Upper lobe of left lung (tissue), 6 donors: ENCODE measurements at regions not wholly inside any gene's neighbourhood (a gene's known extent, or its start where the extent isn't known, plus 50 kb on each side); places are given as distances from the start of the nearest gene placed in this dataset.

Experiments
- ATAC-seq, 2 donors: fragments of 200-7000 bp; cut with Tn5 transposase; one replicate each; pipeline ENCODE4 v1.9.1; 2022; ENCODE audit warnings: mild to moderate bottlenecking in 2 of 2, moderate library complexity in 2 of 2; ENCODE audit not compliant: low FRiP score in 2 of 2
- DNase-seq, 2 donors: peaks; one replicate each; pipeline ENCODE4 v3.0.0-alpha.2; 2019 to 2020
- H3K27ac ChIP-seq, 4 donors: fragments of 200-600 bp; sonication (generic); one replicate each; pipeline ENCODE4 v1.5.1; 2016 to 2019
- H3K27me3 ChIP-seq, 4 donors: fragments of 200-600 bp; sonication (generic); one replicate each; pipeline ENCODE4 v1.5.1; 2017 to 2019
- H3K36me3 ChIP-seq, 4 donors: fragments of 200-600 bp; sonication (generic); one replicate each; pipeline ENCODE4 v1.5.1; 2016 to 2019
- H3K4me1 ChIP-seq, 4 donors: fragments of 200-600 bp; sonication (generic); one replicate each; pipeline ENCODE4 v1.5.1; 2018 to 2019
- H3K4me3 ChIP-seq, 4 donors: fragments of 200-600 bp; sonication (generic); one replicate each; pipeline ENCODE4 v1.5.1; 2017 to 2019; ENCODE audit warnings: mild to moderate bottlenecking in 2 of 4, moderate library complexity in 1 of 4
- H3K9me3 ChIP-seq, 4 donors: fragments of 200-600 bp; sonication (generic); one replicate each; pipeline ENCODE4 v1.5.1; 2018 to 2019
- CTCF ChIP-seq, 6 experiments: fragments of 450-650 bp in 4 of 6; fragments of 200-600 bp in 2 of 6; sonication (generic) in 2 of 6; IDR thresholded peaks; one replicate each; pipeline ENCODE4 v1.5.1; 2016 to 2019; ENCODE audit warnings: antibody characterized with exemption in 6 of 6
- EP300 ChIP-seq, 4 donors: sonication (generic); formaldehyde crosslinking; IDR thresholded peaks; one replicate each; pipeline ENCODE4 v1.5.1; 2017; ENCODE audit warnings: antibody characterized with exemption in 4 of 4, control low read depth in 2 of 4
- POLR2A ChIP-seq, 4 donors: fragments of 450-650 bp; IDR thresholded peaks; one replicate each; pipeline ENCODE4 v1.5.1; 2016 to 2017; ENCODE audit warnings: antibody characterized with exemption in 4 of 4, mild to moderate bottlenecking in 2 of 4
- POLR2AphosphoS5 ChIP-seq, 2 donors: sonication (generic); formaldehyde crosslinking; IDR thresholded peaks; one replicate each; pipeline ENCODE4 v1.5.1; 2017; ENCODE audit warnings: antibody characterized with exemption in 2 of 2
- WGBS, 2 donors: methylation state at CpG; one replicate each; pipeline ENCODE4 v1.1.5; 2017 to 2018; 5-methylcytosine and 5-hydroxymethylcytosine counted together
- donor health status: DM: no; HTN: no; CAD: no; lungs with moderate emphysema.
- donor health status: DM: no; HTN: yes; CAD: no; lungs with severe emphysema.

DNA sequence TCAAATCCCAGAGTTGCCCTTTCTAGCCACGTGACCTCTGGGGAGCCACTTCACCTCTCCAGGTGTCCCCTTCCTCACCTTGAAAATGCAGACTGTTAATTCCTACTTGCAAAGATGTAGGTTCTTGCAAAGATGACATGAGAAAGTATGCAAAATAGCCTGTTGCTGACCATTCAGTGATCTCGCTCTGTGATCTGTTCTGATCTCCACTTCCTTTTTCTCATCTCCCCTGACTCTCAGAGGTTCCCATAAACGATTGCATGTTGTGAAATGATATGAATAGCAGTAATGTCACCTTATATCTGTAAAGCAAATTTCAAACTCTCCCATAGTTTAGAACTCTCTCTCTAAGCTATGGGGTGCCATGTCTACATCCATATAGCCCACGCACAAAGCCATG is 182.3 kb downstream of the TMEM132E start:
- no peaks in the 10 kb centered on the region for H3K36me3 ChIP-seq
- ATAC-seq, result no peak
- no peaks in the 10 kb centered on the region for H3K9me3 ChIP-seq
- TF ChIP-seq POLR2A (IDR thresholded peaks at IDR 0.05) (no peak), POLR2AphosphoS5 (IDR thresholded peaks at IDR 0.05) (no peak), EP300 (IDR thresholded peaks at IDR 0.05) (no peak)
- no peak overlapping the region for H3K4me3 ChIP-seq
- no peaks in the 10 kb centered on the region for H3K27me3 ChIP-seq
- DNase-seq, result no peak
- no peak overlapping the region for H3K27ac ChIP-seq
- 58 to 62% methylated on average over 4 of the region's 4 CpGs for WGBS, 2 donors
- H3K4me1 ChIP-seq, result no peaks in the 10 kb centered on the region

- WGBS, 2 donors, result 4 to 10% methylated on average over 3 of the region's 3 CpGs
- DNase-seq, result no peak
- H3K9me3 ChIP-seq, result no peaks in the 10 kb centered on the region
- H3K27ac ChIP-seq, result no peak overlapping the region
- no peaks in the 10 kb centered on the region for H3K4me1 ChIP-seq
- no peaks in the 10 kb centered on the region for H3K36me3 ChIP-seq
- no peak overlapping the region for H3K4me3 ChIP-seq
- no peak for ATAC-seq
- no peaks in the 10 kb centered on the region for H3K27me3 ChIP-seq
- TF ChIP-seq POLR2AphosphoS5 (IDR thresholded peaks at IDR 0.05) (no peak), POLR2A (IDR thresholded peaks at IDR 0.05) (no peak), EP300 (IDR thresholded peaks at IDR 0.05) (no peak), CTCF (IDR thresholded peaks at IDR 0.05) (no peak)
Observed at GRCh38 chr17:34760931-34761495, 181.6 kb downstream of the TMEM132E start.

DNA sequence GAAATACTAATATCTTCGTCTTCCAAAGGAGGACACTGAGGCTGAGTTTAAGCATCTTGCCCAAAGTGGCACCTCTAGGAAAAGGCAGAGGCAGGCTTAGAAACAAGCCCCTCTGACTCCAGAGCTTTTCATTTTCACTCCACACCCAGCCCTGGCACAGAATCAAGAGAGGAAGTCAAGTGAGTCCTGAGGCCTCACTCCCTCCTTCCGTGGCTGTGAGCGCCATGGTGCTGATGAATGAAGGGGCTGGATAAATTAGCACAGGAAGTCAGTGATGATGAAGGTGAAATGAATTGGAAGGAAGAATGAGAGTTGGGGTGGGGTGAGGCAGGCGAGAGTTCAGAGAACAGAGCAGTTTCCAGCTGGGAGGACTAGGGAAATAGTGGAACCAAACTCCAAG is 179.3 kb downstream of the TMEM132E start:
- no peak for ATAC-seq
- Histone ChIP-seq H3K4me1 (no peaks in the 10 kb centered on the region), H3K4me3 (no peak overlapping the region), H3K27ac (no peak overlapping the region), H3K27me3 (no peaks in the 10 kb centered on the region), H3K36me3 (no peaks in the 10 kb centered on the region), H3K9me3 (no peaks in the 10 kb centered on the region)
- no peak for TF ChIP-seq EP300 (IDR thresholded peaks at IDR 0.05)
- TF ChIP-seq POLR2A (IDR thresholded peaks at IDR 0.05), result no peak
- TF ChIP-seq CTCF (IDR thresholded peaks at IDR 0.05), result no peak
- TF ChIP-seq POLR2AphosphoS5 (IDR thresholded peaks at IDR 0.05), result no peak
- WGBS, 2 donors, result 35% methylated on average over 4 of the region's 4 CpGs
- DNase-seq, result no peak

DNA sequence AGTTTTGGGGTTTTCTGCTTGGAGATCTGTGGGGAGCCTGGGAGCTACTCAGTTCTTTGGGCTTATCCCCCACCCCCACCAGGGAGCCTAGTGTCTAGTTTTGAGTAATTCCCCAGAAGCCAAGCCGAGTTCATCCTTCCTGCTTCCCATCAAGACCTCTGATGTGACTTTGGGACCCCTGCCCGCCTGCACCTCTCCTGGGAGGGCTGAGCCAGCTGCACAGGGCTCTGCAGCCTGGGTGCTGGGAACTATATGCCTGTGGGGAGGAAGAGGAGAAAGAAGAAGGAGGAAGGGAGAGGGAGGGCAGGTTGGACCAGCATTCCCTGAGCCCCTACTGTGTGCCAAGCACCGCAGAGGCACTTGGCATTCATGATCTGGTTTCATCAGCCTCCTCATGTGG is 178.9 kb downstream of the TMEM132E start:
- no peak overlapping the region for H3K4me3 ChIP-seq

DNA sequence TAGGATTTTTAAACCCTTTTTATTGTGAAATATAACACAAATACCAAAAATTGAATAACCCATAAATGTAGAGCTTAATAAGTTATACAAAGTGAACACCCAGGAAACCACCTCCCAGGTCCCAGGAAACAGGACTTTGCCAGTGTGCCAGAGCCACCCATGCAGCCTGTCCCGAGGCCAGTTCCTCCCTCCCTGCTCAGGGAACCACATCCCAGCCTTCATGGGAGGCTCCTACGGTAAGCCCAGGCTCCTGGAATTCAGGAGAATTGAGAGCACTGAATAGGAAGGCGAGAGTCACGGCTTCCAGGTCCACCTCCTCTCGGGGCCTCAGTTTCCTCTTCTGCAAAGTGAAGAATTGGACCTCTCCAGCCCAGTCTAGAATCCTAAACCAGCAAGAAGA is 178.2 kb downstream of the TMEM132E start:
- Histone ChIP-seq H3K36me3 (no peaks in the 10 kb centered on the region), H3K4me3 (no peak overlapping the region), H3K27me3 (no peaks in the 10 kb centered on the region), H3K4me1 (no peaks in the 10 kb centered on the region), H3K9me3 (no peaks in the 10 kb centered on the region), H3K27ac (no peak overlapping the region)
- ATAC-seq (no peak), DNase-seq (no peak)
- TF ChIP-seq POLR2A (IDR thresholded peaks at IDR 0.05) (no peak), EP300 (IDR thresholded peaks at IDR 0.05) (no peak), CTCF (IDR thresholded peaks at IDR 0.05) (no peak)
- 76 to 77% methylated on average over 5 of the region's 5 CpGs for WGBS, 2 donors

More for the DNA sequence above, 178.9 kb downstream of the TMEM132E start:
- Histone ChIP-seq H3K27me3 (no peaks in the 10 kb centered on the region), H3K27ac (no peak overlapping the region), H3K36me3 (no peaks in the 10 kb centered on the region), H3K4me1 (no peaks in the 10 kb centered on the region), H3K9me3 (no peaks in the 10 kb centered on the region)
- no peak for TF ChIP-seq EP300 (IDR thresholded peaks at IDR 0.05)
- no peak for TF ChIP-seq POLR2A (IDR thresholded peaks at IDR 0.05)
- TF ChIP-seq POLR2AphosphoS5 (IDR thresholded peaks at IDR 0.05), result no peak
- no peak for TF ChIP-seq CTCF (IDR thresholded peaks at IDR 0.05)
- 70 to 72% methylated on average over 3 of the region's 3 CpGs for WGBS, 2 donors
- DNase-seq (no peak), ATAC-seq (no peak)
